ENCODE measurements at regions not wholly inside any gene's neighbourhood (a gene's known extent, or its start where the extent isn't known, plus 50 kb on each side); places are given as distances from the start of the nearest gene placed in this dataset.

- intact Hi-C loops (cut with DNase I), result loop anchor here in 1 of 2 donors (1.0 kb wide), 1 partner anchor 11 kb away; no protein-coding TSS in a partner anchor
- Histone ChIP-seq H3K4me1 (no peaks in the 10 kb centered on the region), H3K9me3 (no peaks in the 10 kb centered on the region), H3K4me3 (no peak overlapping the region), H3K27me3 (ENCODE audit: insufficient read depth in 3 of 3, low read length in 2 of 3) (no peaks in the 10 kb centered on the region), H3K36me3 (ENCODE audit: insufficient read depth in 1 of 2, low read depth in 1 of 2) (no peaks in the 10 kb centered on the region), H3K27ac (no peak overlapping the region)
- TF ChIP-seq CTCF (IDR thresholded peaks at IDR 0.05), result no peak
- ATAC-seq (no peak), DNase-seq (no peak)
- WGBS, 3 donors, result 76 to 83% (median 81%) methylated on average over 7 of the region's 7 CpGs
Measured at GRCh38 chr4:13024147-13025105, 459.7 kb downstream of the RAB28 start.

- H3K9me3 ChIP-seq, result no peaks in the 10 kb centered on the region
- no peaks in the 10 kb centered on the region for H3K27me3 ChIP-seq (ENCODE audit: insufficient read depth in 3 of 3, low read length in 2 of 3)
- ATAC-seq (no peak), DNase-seq (no peak)
- H3K27ac ChIP-seq, result no peak overlapping the region
- H3K36me3 ChIP-seq (ENCODE audit: insufficient read depth in 1 of 2, low read depth in 1 of 2), result no peaks in the 10 kb centered on the region
- H3K4me3 ChIP-seq, result no peak overlapping the region
- TF ChIP-seq CTCF (IDR thresholded peaks at IDR 0.05), result no peak
- WGBS, 3 donors, result 53 to 57% (median 56%) methylated on average over 5 of the region's 5 CpGs
- no peaks in the 10 kb centered on the region for H3K4me1 ChIP-seq
- intact Hi-C loops (cut with DNase I), result no loop called here
Measured at GRCh38 chr4:13007802-13008470, 476.2 kb downstream of the RAB28 start.

GRCh38 chr4:12993923-12994322, 490.2 kb downstream of the RAB28 start:
- no peak for TF ChIP-seq CTCF (IDR thresholded peaks at IDR 0.05)
- H3K36me3 ChIP-seq (ENCODE audit: insufficient read depth in 1 of 2, low read depth in 1 of 2), result no peaks in the 10 kb centered on the region
- H3K4me3 ChIP-seq, result no peak overlapping the region
- peaks cover 9% of the 10 kb centered on the region for H3K9me3 ChIP-seq
- DNase-seq, result no peak
- ATAC-seq, result no peak
- H3K27me3 ChIP-seq (ENCODE audit: insufficient read depth in 3 of 3, low read length in 2 of 3), result no peaks in the 10 kb centered on the region
- WGBS, 3 donors, result 79 to 93% (median 90%) methylated on average over 3 of the region's 3 CpGs
- no peaks in the 10 kb centered on the region for H3K4me1 ChIP-seq
- H3K27ac ChIP-seq, result no peak overlapping the region
- intact Hi-C loops (cut with DNase I), result no loop called here

GRCh38 chr4:12987284-12987683, 496.9 kb downstream of the RAB28 start:
- no peaks in the 10 kb centered on the region for H3K27me3 ChIP-seq (ENCODE audit: insufficient read depth in 3 of 3, low read length in 2 of 3)
- TF ChIP-seq CTCF (IDR thresholded peaks at IDR 0.05), result no peak
- DNase-seq, result no peak
- intact Hi-C loops (cut with DNase I), result no loop called here
- peaks cover 3% of the 10 kb centered on the region for H3K9me3 ChIP-seq
- no peaks in the 10 kb centered on the region for H3K36me3 ChIP-seq (ENCODE audit: insufficient read depth in 1 of 2, low read depth in 1 of 2)
- ATAC-seq, result no peak
- no peak overlapping the region for H3K27ac ChIP-seq
- WGBS, 3 donors, result 70 to 80% (median 76%) methylated on average over 2 of the region's 2 CpGs
- no peak overlapping the region for H3K4me3 ChIP-seq
- no peaks in the 10 kb centered on the region for H3K4me1 ChIP-seq
